GM12892 (cell line): ENCODE measurements at regions not wholly inside any gene's neighbourhood (a gene's known extent, or its start where the extent isn't known, plus 50 kb on each side); places are given as distances from the start of the nearest gene placed in this dataset.
"Not testable (repeated sequence)": the region's sequence is repeated elsewhere in the genome, so short reads cannot be mapped to it uniquely, and the experiment has no call there.

Experiments
- DNase-seq: peaks from one replicate; pipeline ENCODE4 v3.0.0; 2011; ENCODE audit not compliant: insufficient read length
- FAIRE-seq: peaks from 2 replicates; lab custom pipeline; 2011; peaks lifted over from hg19 to GRCh38; lab: Jason Lieb, UNC

DNA sequence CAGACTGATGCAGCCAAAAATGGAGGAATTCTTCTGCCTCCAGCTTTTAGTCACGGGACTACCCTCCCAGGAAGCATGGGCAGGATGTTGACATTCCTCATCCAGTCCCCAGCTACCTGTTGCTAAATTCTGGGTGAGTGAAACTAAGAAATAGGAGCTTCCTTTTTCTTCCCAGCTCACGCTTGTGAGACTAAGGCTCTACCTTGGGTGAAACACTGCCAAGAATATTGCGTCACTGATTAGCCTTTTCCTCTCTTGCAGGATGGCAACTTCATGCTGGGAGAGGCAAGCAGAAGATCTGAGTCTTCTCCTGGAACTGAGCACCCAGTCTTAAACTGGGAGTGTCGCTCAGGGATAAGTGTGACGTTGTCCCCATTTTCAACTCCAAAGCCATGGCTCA lies 59.7 kb downstream of the RNU2-63P start:
- not testable (repeated sequence) for DNase-seq, FAIRE-seq

DNA sequence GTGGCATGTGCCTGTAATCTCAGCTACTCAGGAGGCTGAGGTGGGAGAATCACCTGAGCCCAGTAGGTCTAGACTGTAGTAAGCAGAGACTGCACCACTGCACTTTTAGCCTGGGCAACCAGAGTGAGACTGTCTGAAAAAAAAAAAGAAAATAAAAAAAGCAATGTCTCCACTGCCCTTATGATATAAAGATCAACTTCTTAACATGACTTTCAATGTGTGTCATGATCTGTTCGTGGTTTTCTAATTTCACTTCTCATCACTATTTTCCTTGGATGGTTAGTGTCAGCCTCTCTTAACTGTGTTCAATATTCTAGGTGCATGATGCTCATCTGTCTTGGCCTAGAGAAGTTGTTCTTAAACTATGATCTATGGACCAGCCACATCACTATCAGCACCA lies 67.3 kb downstream of the RNU2-63P start:
- DNase-seq, FAIRE-seq: not testable (repeated sequence)

DNA sequence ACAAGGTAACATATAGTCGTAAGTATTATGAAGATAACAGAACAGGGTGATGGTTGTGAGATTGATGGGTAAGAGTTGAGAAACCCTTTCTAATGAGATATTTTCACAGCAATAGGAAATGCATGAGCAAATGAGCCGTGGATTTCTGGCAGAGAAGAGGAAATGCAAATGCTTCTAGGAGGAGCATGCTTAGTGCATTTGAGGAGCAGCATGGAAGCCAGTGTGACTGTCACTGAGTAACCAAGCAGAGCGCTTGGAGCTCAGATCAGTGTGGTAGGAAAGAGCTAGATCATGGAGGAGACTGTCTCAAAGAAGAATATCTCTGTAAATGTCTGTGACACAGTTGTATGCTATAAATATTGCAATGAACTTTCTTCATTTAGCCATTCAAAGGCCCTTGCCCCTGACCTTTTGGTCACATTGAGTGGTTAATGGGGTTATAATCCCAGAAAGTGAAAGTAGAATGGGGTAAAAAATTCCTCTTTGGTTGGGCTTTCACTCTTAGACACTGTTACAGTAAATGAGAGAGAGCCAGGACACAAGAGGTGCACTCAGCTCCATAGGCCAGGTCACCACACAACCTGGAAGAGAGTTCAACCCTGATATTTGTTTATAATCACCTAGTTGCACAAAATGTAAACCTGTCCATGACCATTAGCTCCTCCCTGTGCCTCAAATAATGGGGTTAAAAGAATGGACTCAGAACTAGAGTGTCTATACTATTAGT lies 69.5 kb downstream of the RNU2-63P start:
- DNase-seq: not testable (repeated sequence)
- peak; percentile 42 for FAIRE-seq

DNA sequence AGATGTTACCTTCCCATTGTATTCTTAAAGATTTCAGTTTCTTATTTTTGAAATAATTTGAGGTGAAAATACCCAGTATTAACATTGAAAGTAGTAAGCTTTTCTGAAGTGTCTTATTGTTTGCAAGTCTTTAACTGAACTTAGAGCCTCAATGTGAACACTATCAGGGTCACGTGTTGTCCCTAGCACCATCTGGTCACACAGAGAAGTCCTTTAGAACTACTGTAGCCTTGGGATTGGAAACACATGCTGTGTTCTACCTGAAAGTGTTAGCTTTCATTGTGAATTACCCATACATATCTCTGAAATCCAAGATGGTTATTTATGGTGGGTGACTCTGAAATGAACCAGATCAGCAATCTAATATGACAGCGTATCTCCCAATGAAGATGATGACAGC lies 77.0 kb downstream of the RNU2-63P start:
- FAIRE-seq: not testable (repeated sequence)

DNA sequence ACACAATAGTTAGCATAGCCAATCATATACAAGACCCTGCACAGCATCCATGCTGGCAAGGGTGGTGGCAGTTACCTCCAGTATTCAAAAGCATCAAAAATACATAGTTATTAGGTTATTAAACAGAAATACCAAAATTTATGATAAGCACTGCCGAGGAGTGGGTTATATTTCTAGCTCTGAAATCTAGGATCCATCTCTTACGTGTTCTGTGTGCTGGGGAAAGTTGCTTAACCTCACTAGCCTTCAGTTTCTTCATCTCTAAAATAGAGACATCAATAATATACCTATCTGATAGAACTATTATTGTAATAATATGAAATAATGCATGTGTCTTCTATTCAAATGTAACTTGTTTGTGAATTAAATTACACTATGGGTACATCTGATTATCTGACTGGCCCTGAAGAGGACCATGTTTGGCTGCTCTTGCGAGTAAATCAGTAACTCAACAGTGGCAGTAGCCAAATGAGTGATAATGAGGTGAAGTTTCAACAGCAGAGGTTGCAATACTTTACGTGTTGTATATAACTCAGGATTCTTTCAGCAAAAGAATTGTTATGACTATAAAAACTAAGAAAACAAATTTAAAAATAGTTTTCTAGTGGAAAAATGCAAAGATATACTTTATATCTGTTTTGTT lies 93.5 kb upstream of the RGPD2 start:
- DNase-seq: not testable (repeated sequence)
- peak; percentile 5 for FAIRE-seq

More for the DNA sequence above, 77.0 kb downstream of the RNU2-63P start:
- DNase-seq: not testable (repeated sequence)

DNA sequence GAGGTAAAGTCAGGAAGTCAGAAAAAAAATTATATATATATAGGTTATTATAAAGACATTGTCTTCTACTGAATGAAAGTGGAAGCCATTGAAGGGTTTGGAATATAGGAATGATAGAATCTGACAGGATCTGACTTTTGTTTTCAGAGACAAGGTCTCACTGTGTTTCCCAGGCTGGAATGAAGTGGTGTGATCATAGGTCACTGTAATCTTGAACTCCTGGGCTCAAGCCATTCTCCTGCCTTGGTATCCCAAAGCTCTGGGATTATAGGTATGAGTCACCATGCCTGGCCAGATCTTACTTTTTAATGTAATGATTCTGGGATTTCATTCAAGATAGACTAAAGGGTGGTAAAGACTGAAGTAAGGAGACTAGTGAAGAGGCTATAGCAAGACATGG lies 91.6 kb upstream of the RGPD2 start:
- FAIRE-seq, DNase-seq: not testable (repeated sequence)

DNA sequence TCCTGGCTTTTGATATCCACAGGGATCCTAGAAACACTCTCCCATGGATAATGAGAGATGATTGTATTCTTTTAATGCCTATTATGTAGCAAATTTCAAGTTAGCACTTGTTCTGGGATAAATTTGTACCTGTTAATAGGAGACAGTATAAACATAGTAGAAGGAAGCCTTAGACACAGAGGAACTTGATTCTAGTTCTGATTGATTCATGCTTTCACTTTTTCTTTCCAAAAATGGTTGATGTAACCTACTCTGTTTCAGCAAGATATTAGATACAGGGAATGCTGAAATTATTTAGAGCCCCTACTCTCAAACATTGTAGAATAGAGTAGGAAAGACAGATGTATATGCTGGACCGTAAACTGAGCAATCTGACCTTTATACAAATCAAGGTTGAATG lies 85.3 kb upstream of the RGPD2 start:
- not testable (repeated sequence) for DNase-seq
- FAIRE-seq: peak; percentile 91

DNA sequence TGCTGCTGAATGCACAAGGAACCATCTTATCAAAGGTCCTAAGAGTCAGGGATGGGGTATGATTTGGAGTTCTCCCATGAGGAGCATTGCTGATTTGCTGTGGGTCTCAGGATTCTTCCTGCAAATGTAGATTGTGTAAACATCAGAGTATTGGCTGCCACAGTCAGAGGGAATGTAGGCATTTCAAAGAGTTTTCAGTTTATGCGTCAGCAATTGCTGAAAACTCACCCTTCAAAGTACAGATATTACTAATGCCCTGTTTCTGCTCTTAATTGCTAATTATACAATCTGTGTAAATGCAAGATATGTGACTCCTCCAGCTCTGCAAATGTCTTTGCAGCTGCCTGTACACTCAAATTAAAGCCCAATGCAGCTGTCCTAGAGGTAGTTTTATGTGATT lies 83.4 kb upstream of the RGPD2 start:
- peak; percentile 38 for FAIRE-seq
- DNase-seq: not testable (repeated sequence)

DNA sequence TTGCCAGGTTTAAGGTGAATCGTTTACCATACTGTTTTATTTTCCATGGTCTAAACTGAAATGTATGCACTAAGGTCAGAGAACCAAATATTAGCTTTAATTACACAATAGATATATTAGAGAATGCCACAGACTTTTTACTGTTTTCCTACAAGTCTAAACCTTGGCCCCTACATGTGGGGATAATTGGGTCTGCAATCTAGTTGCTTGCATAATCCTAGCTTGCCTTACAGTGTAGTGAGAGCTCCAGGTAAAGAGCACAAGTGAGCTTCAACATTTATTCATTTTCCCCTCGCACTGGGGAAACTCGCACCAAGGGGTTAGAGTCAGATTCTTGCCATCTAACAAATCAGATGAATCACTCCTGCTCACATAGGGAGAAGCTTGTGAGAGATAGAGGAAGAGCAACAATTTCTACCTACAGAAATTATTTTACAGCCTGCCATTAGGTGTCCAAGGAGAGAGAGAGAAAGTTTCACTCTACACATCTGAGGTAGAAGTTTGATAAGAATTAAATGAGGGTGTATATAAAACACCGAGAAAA lies 82.0 kb upstream of the RGPD2 start:
- FAIRE-seq, DNase-seq: not testable (repeated sequence)

DNA sequence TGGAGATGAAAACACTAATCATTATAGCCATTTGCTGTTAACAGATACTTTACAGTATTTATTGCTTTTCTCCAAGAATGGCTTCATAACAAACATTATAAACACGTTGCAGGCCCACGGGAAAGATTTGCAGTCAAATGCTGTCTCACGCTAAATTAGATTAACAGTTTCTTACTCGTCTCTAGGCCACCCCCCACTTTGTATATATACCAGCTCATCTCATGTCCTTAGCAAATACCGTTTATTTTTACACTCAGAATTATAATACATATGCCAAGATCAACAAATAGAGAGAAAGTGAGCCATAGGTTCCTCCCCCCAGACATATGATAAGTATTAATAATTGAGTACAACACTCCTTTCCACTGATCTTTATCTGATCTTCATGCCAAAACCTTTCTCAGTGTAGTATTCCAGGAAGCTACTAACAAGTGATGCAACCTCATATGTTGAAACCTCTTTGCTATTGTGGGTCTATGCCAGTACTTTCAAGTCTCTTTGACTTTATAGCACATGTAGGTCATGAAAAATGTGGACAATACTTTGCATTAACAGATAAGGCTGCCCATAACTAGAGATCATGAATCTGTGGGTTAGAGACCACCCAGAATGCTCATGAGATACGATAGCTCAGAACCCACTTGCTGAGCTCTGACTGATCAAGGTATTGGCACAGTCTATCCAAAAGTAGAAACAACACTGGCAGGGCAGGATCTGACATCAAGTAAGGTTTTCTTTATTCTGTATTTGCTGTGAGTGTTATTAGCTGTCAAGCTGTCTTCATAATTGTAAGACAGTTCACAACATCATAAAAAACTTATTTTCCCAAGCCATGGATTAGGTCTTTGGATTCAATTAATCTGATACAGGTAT lies 77.9 kb upstream of the RGPD2 start:
- FAIRE-seq: peak; percentile 33
- not testable (repeated sequence) for DNase-seq

DNA sequence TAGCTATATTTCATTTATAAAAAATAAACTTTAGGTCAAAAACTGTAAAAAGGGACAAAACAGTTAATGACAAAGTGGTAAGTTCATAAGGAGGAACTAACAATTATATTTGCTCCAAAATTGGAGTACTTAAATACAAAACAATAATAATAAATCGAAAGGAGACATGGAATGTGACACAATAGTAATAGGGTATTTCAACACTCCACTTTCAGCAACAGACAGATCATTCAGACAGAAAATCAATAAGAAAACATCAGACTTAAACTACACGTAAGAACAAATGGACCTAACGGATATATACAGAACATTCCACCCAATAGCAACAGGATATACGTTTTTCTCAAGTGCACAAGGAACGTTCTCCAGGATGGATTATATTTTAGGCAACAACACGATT lies 58.1 kb upstream of the RGPD2 start:
- DNase-seq, FAIRE-seq: not testable (repeated sequence)
